GM23248 (cell line): ENCODE measurements at regions not wholly inside any gene's neighbourhood (a gene's known extent, or its start where the extent isn't known, plus 50 kb on each side); places are given as distances from the start of the nearest gene placed in this dataset.

Experiments
- EZH2 ChIP-seq: fragments of 200-600 bp; sonication (generic); IDR thresholded peaks from 2 replicates; pipeline ENCODE4 v1.6.1; 2018; ENCODE audit warnings: antibody characterized with exemption, mild to moderate bottlenecking; ENCODE audit not compliant: insufficient read depth, poor library complexity, severe bottlenecking
- EZH2phosphoT487 ChIP-seq: fragments of 200-600 bp; sonication (generic); IDR thresholded peaks from 2 replicates; pipeline ENCODE4 v1.6.1; 2018; ENCODE audit warnings: antibody characterized with exemption, moderate library complexity, mild to moderate bottlenecking, low read depth; ENCODE audit not compliant: insufficient read depth

- TF ChIP-seq EZH2 (no peak), EZH2phosphoT487 (no peak)
These were observed 594.3 kb upstream of the ADGRB3 start for GRCh38 chr6:68040780-68041179.
